ENCODE measurements at regions not wholly inside any gene's neighbourhood (a gene's known extent, or its start where the extent isn't known, plus 50 kb on each side); places are given as distances from the start of the nearest gene placed in this dataset.

DNA sequence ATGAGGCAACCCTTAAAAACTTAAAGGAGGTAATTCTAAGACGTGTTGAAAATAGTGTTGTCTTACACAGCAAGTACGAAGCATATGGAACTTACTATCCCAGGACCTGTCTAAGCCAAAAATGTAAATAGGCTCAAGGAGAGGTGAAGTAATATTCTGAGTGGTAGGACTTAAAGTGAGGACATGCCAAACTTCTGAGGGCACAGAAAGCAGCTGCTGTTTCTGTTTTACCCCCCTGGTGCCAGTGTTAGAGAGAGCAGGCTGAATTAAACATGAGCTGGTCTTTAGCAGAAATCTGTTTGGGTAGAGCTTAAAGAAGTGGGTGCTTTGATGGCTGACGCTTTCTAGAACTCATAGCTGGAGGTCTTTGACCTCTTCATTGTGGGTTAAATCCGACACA, 149.7 kb upstream of the NPHP3 start:
- H3K27ac ChIP-seq = no peak overlapping the region
- intact Hi-C loops (cut with DNase I) = no loop called here
- no peak for TF ChIP-seq CTCF (IDR thresholded peaks at IDR 0.05)
- no peaks in the 10 kb centered on the region for H3K4me1 ChIP-seq
- H3K36me3 ChIP-seq = no peaks in the 10 kb centered on the region
- no peaks in the 10 kb centered on the region for H3K27me3 ChIP-seq
- no peak for DNase-seq (ENCODE audit: low spot score in 2 of 2)
- H3K4me3 ChIP-seq = no peak overlapping the region
- no peaks in the 10 kb centered on the region for H3K9me3 ChIP-seq

- TF ChIP-seq CTCF (IDR thresholded peaks at IDR 0.05) = no peak
- H3K9me3 ChIP-seq = no peaks in the 10 kb centered on the region
- no peaks in the 10 kb centered on the region for H3K4me1 ChIP-seq
- no peak for DNase-seq (ENCODE audit: low spot score in 2 of 2)
- H3K27ac ChIP-seq = no peak overlapping the region
- H3K4me3 ChIP-seq = no peak overlapping the region
- intact Hi-C loops (cut with DNase I) = no loop called here
- no peaks in the 10 kb centered on the region for H3K27me3 ChIP-seq
- H3K36me3 ChIP-seq = no peaks in the 10 kb centered on the region
These were observed 148.3 kb upstream of the NPHP3 start for GRCh38 chr3:132870541-132870940.

DNA sequence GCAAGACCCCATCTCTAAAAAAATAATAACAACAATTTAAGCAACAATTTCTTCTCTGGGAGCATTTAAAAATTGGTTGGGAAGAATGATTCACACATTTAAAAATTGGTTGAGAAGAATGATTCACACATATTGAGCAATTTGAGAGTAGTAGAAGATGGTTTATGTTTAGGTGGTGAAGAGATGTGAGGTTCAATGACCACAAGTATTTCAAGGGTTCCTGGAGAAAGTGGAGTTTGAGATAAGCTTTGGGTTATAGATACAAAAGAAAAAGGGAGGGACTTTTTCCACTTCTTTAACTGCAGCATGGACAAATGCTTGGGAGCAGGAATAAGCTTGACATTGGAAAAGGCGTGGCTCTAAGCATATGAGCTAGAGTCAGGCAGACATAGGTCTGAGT, 145.7 kb upstream of the NPHP3 start:
- intact Hi-C loops (cut with DNase I) = no loop called here
- Histone ChIP-seq H3K4me1 (no peaks in the 10 kb centered on the region), H3K36me3 (no peaks in the 10 kb centered on the region), H3K9me3 (no peaks in the 10 kb centered on the region), H3K27ac (no peak overlapping the region), H3K27me3 (no peaks in the 10 kb centered on the region), H3K4me3 (no peak overlapping the region)
- no peak for DNase-seq (ENCODE audit: low spot score in 2 of 2)
- TF ChIP-seq CTCF (IDR thresholded peaks at IDR 0.05) = no peak

GRCh38 chr3:132867526-132867925, 145.3 kb upstream of the NPHP3 start:
- intact Hi-C loops (cut with DNase I) = no loop called here
- TF ChIP-seq CTCF (IDR thresholded peaks at IDR 0.05) = no peak
- H3K27me3 ChIP-seq = no peaks in the 10 kb centered on the region
- no peak for DNase-seq (ENCODE audit: low spot score in 2 of 2)
- H3K9me3 ChIP-seq = no peaks in the 10 kb centered on the region
- no peaks in the 10 kb centered on the region for H3K4me1 ChIP-seq
- H3K4me3 ChIP-seq = no peak overlapping the region
- H3K27ac ChIP-seq = no peak overlapping the region
- H3K36me3 ChIP-seq = no peaks in the 10 kb centered on the region

DNA sequence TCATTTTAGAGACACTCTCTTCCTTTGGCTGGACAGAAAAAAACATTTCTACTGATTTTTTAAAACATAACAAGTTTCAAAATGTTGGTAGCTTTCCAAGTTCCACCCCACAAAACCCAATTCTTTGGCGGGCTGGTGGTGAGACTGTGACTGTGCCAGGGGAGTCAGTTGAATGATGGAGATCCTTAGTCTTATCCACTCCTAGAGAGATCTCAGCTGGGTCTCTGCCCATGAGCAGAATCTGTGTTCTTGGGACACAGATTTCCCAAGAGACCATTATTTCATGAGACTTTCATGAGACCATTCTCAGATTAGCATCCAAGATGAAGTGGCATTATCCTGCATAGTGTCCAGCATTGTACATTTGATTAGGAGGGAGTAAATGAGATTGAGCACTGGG, 135.1 kb upstream of the NPHP3 start:
- Histone ChIP-seq H3K36me3 (no peaks in the 10 kb centered on the region), H3K4me3 (no peak overlapping the region), H3K9me3 (no peaks in the 10 kb centered on the region), H3K27me3 (no peaks in the 10 kb centered on the region), H3K4me1 (no peaks in the 10 kb centered on the region), H3K27ac (no peak overlapping the region)
- TF ChIP-seq CTCF (IDR thresholded peaks at IDR 0.05) = no peak
- no peak for DNase-seq (ENCODE audit: low spot score in 2 of 2)
- intact Hi-C loops (cut with DNase I) = no loop called here

DNA sequence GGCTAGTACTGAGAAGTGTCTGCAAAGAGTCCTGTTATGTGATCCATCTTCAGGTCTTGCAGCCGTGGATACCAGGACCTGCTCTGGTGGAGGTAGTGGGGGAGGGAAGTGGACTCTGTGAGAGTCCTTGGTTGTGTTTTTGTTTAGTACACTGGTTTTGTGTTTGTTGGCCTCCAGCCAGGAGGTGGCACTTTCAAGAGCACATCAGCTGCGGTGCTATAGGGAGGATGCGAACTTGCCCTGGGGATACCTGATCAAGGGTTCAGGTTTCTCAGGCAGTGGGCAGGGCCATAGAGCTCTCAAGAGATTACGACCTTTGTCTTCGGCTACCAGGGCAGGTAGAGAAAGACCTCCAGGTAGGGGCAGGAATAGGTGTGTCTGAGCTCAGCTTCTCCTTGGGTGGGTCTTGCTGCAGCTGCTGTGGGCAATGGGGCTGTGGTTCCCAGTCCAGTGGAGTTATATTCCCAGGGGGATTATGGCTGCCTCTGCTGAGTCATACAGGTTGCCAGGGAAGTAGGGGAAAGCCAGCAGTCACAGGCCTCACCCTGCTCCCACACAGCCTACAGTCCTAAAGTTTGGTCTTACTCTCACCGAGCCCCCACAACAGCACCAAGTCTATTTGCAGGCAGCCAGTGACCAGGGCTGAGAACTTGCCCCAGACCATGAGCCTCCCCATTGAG, 132.8 kb upstream of the NPHP3 start:
- Histone ChIP-seq H3K4me1 (no peaks in the 10 kb centered on the region), H3K27me3 (no peaks in the 10 kb centered on the region), H3K27ac (no peak overlapping the region), H3K4me3 (no peak overlapping the region), H3K36me3 (no peaks in the 10 kb centered on the region), H3K9me3 (no peaks in the 10 kb centered on the region)
- TF ChIP-seq CTCF (IDR thresholded peaks at IDR 0.05) = no peak
- DNase-seq (ENCODE audit: low spot score in 2 of 2) = no peak
- intact Hi-C loops (cut with DNase I) = no loop called here
